Activated T-helper 17 cell treated with anti-CD3 and anti-CD28 coated beads, Interleukin-2, amount 50 U/mL, for 72 hours (primary cell): ENCODE measurements at regions not wholly inside any gene's neighbourhood (a gene's known extent, or its start where the extent isn't known, plus 50 kb on each side); places are given as distances from the start of the nearest gene placed in this dataset.

Experiments used
- ATAC-seq: fragments of 150-1000 bp; cut with Tn5 transposase; replicated peaks from 2 replicates; pipeline ENCODE4 v1.10.0; 2021; ENCODE audit warnings: mild to moderate bottlenecking, moderate library complexity
- H3K27ac Mint-ChIP-seq: one replicate; pipeline ENCODE4 v1.8.0; 2022; ENCODE audit warnings: mixed read lengths
- H3K27me3 Mint-ChIP-seq: one replicate; pipeline ENCODE4 v1.8.0; 2022; ENCODE audit warnings: mixed read lengths
- H3K36me3 Mint-ChIP-seq: one replicate; pipeline ENCODE4 v1.8.0; 2022; ENCODE audit warnings: low read depth, mild to moderate bottlenecking, mixed read lengths
- H3K4me1 Mint-ChIP-seq: one replicate; pipeline ENCODE4 v1.8.0; 2022; ENCODE audit warnings: mixed read lengths
- H3K4me3 Mint-ChIP-seq: one replicate; pipeline ENCODE4 v1.8.0; 2022; ENCODE audit warnings: mild to moderate bottlenecking, mixed read lengths
- H3K9me3 Mint-ChIP-seq: one replicate; pipeline ENCODE4 v1.8.0; 2022; ENCODE audit warnings: mixed read lengths

GRCh38 chr2:7792031-7792651 is 874.9 kb downstream of the RNF144A start:
- ATAC-seq: no peak
- no peak overlapping the region for H3K4me3 Mint-ChIP-seq
- no peak overlapping the region for H3K27ac Mint-ChIP-seq
- peaks cover 6% of the 10 kb centered on the region for H3K4me1 Mint-ChIP-seq
- no peaks in the 10 kb centered on the region for H3K9me3 Mint-ChIP-seq
- H3K27me3 Mint-ChIP-seq: no peaks in the 10 kb centered on the region
- H3K36me3 Mint-ChIP-seq: no peaks in the 10 kb centered on the region

- ATAC-seq: peak; percentile 38
- Mint-ChIP-seq H3K36me3 (no peaks in the 10 kb centered on the region), H3K4me3 (peak overlapping the region; percentile 2), H3K9me3 (no peaks in the 10 kb centered on the region), H3K27ac (peak overlapping the region; percentile 39), H3K27me3 (peaks cover 3% of the 10 kb centered on the region), H3K4me1 (peaks cover 6% of the 10 kb centered on the region)
These were observed 878.8 kb downstream of the RNF144A start for GRCh38 chr2:7795778-7796563.

GRCh38 chr2:7800031-7800430 is 881.8 kb upstream of the ID2 start:
- no peak overlapping the region for H3K27ac Mint-ChIP-seq
- peaks cover 6% of the 10 kb centered on the region for H3K9me3 Mint-ChIP-seq
- H3K36me3 Mint-ChIP-seq: no peaks in the 10 kb centered on the region
- no peak for ATAC-seq
- no peak overlapping the region for H3K4me3 Mint-ChIP-seq
- peaks cover 6% of the 10 kb centered on the region for H3K4me1 Mint-ChIP-seq
- peaks cover 3% of the 10 kb centered on the region for H3K27me3 Mint-ChIP-seq

GRCh38 chr2:7801212-7801611 is 880.6 kb upstream of the ID2 start:
- H3K27me3 Mint-ChIP-seq: peaks cover 3% of the 10 kb centered on the region
- no peaks in the 10 kb centered on the region for H3K4me1 Mint-ChIP-seq
- H3K4me3 Mint-ChIP-seq: no peak overlapping the region
- H3K9me3 Mint-ChIP-seq: peaks cover 6% of the 10 kb centered on the region
- no peak for ATAC-seq
- no peaks in the 10 kb centered on the region for H3K36me3 Mint-ChIP-seq
- no peak overlapping the region for H3K27ac Mint-ChIP-seq

- no peak for ATAC-seq
- no peaks in the 10 kb centered on the region for H3K4me1 Mint-ChIP-seq
These were observed 878.3 kb upstream of the ID2 start for GRCh38 chr2:7803515-7803914.

GRCh38 chr2:7809640-7810039 is 872.2 kb upstream of the ID2 start:
- Mint-ChIP-seq H3K9me3 (peaks cover 2% of the 10 kb centered on the region), H3K4me1 (peaks cover 6% of the 10 kb centered on the region), H3K27me3 (no peaks in the 10 kb centered on the region), H3K4me3 (no peak overlapping the region), H3K27ac (no peak overlapping the region), H3K36me3 (no peaks in the 10 kb centered on the region)
- ATAC-seq: no peak

More at GRCh38 chr2:7803515-7803914, 878.3 kb upstream of the ID2 start:
- no peak overlapping the region for H3K27ac Mint-ChIP-seq
- no peak overlapping the region for H3K4me3 Mint-ChIP-seq
- no peaks in the 10 kb centered on the region for H3K36me3 Mint-ChIP-seq
- H3K27me3 Mint-ChIP-seq: peaks cover 1% of the 10 kb centered on the region
- H3K9me3 Mint-ChIP-seq: peaks cover 6% of the 10 kb centered on the region

- H3K36me3 Mint-ChIP-seq: no peaks in the 10 kb centered on the region
- ATAC-seq: peak; percentile 31
- peaks cover 6% of the 10 kb centered on the region for H3K4me1 Mint-ChIP-seq
- H3K4me3 Mint-ChIP-seq: no peak overlapping the region
- H3K27ac Mint-ChIP-seq: no peak overlapping the region
- H3K9me3 Mint-ChIP-seq: peaks cover 4% of the 10 kb centered on the region
- H3K27me3 Mint-ChIP-seq: peaks cover 3% of the 10 kb centered on the region
These were observed 870.8 kb upstream of the ID2 start for GRCh38 chr2:7811073-7811472.

GRCh38 chr2:7812231-7812995 is 869.4 kb upstream of the ID2 start:
- no peak overlapping the region for H3K27ac Mint-ChIP-seq
- H3K4me3 Mint-ChIP-seq: no peak overlapping the region
- peaks cover 3% of the 10 kb centered on the region for H3K27me3 Mint-ChIP-seq
- peak; percentile 39 for ATAC-seq
- peaks cover 4% of the 10 kb centered on the region for H3K9me3 Mint-ChIP-seq
- H3K4me1 Mint-ChIP-seq: peaks cover 6% of the 10 kb centered on the region
- H3K36me3 Mint-ChIP-seq: no peaks in the 10 kb centered on the region

GRCh38 chr2:7813541-7814292 is 868.1 kb upstream of the ID2 start:
- H3K9me3 Mint-ChIP-seq: peaks cover 4% of the 10 kb centered on the region
- H3K4me1 Mint-ChIP-seq: peaks cover 6% of the 10 kb centered on the region
- H3K27me3 Mint-ChIP-seq: peaks cover 6% of the 10 kb centered on the region
- ATAC-seq: no peak
- no peak overlapping the region for H3K27ac Mint-ChIP-seq
- H3K4me3 Mint-ChIP-seq: no peak overlapping the region
- H3K36me3 Mint-ChIP-seq: no peaks in the 10 kb centered on the region

GRCh38 chr2:7815726-7816125 is 866.1 kb upstream of the ID2 start:
- H3K36me3 Mint-ChIP-seq: no peaks in the 10 kb centered on the region
- peaks cover 6% of the 10 kb centered on the region for H3K27me3 Mint-ChIP-seq
- H3K4me1 Mint-ChIP-seq: no peaks in the 10 kb centered on the region
- ATAC-seq: no peak
- H3K4me3 Mint-ChIP-seq: no peak overlapping the region
- peaks cover 4% of the 10 kb centered on the region for H3K9me3 Mint-ChIP-seq
- no peak overlapping the region for H3K27ac Mint-ChIP-seq

GRCh38 chr2:7816233-7816632 is 865.6 kb upstream of the ID2 start:
- Mint-ChIP-seq H3K4me1 (no peaks in the 10 kb centered on the region), H3K27me3 (peaks cover 6% of the 10 kb centered on the region), H3K9me3 (peaks cover 4% of the 10 kb centered on the region), H3K4me3 (no peak overlapping the region), H3K36me3 (no peaks in the 10 kb centered on the region), H3K27ac (no peak overlapping the region)
- no peak for ATAC-seq

GRCh38 chr2:7816944-7817343 is 864.9 kb upstream of the ID2 start:
- ATAC-seq: no peak
- H3K27me3 Mint-ChIP-seq: peaks cover 6% of the 10 kb centered on the region
- no peak overlapping the region for H3K27ac Mint-ChIP-seq
- no peak overlapping the region for H3K4me3 Mint-ChIP-seq
- peaks cover 4% of the 10 kb centered on the region for H3K9me3 Mint-ChIP-seq
- no peaks in the 10 kb centered on the region for H3K4me1 Mint-ChIP-seq
- no peaks in the 10 kb centered on the region for H3K36me3 Mint-ChIP-seq

GRCh38 chr2:7819316-7819715 is 862.5 kb upstream of the ID2 start:
- ATAC-seq: no peak
- H3K27ac Mint-ChIP-seq: no peak overlapping the region
- peaks cover 4% of the 10 kb centered on the region for H3K9me3 Mint-ChIP-seq
- no peaks in the 10 kb centered on the region for H3K36me3 Mint-ChIP-seq
- H3K4me3 Mint-ChIP-seq: no peak overlapping the region
- H3K4me1 Mint-ChIP-seq: no peaks in the 10 kb centered on the region
- peaks cover 6% of the 10 kb centered on the region for H3K27me3 Mint-ChIP-seq

- Mint-ChIP-seq H3K36me3 (no peaks in the 10 kb centered on the region), H3K4me3 (no peak overlapping the region), H3K27ac (no peak overlapping the region), H3K27me3 (peaks cover 6% of the 10 kb centered on the region), H3K4me1 (no peaks in the 10 kb centered on the region), H3K9me3 (no peaks in the 10 kb centered on the region)
- ATAC-seq: no peak
These were observed 862.0 kb upstream of the ID2 start for GRCh38 chr2:7819850-7820249.
